ENCODE measurements at regions not wholly inside any gene's neighbourhood (a gene's known extent, or its start where the extent isn't known, plus 50 kb on each side); places are given as distances from the start of the nearest gene placed in this dataset.

- no peak overlapping the region for H3K4me3 ChIP-seq (ENCODE audit: control insufficient read depth, low read depth, low read length)
- no peak for TF ChIP-seq CTCF (IDR thresholded peaks at IDR 0.05; ENCODE audit: control insufficient read depth, insufficient read depth, low read depth, low read length, missing control alignments)
- no peak for DNase-seq (ENCODE audit: low read depth)
Measured at GRCh38 chr13:106391271-106391670, 144.2 kb downstream of the EFNB2 start.

GRCh38 chr13:106390367-106390766 lies 145.1 kb downstream of the EFNB2 start:
- TF ChIP-seq CTCF (IDR thresholded peaks at IDR 0.05; ENCODE audit: control insufficient read depth, insufficient read depth, low read depth, low read length, missing control alignments), result no peak
- no peak overlapping the region for H3K4me3 ChIP-seq (ENCODE audit: control insufficient read depth, low read depth, low read length)
- no peak for DNase-seq (ENCODE audit: low read depth)

- TF ChIP-seq CTCF (IDR thresholded peaks at IDR 0.05; ENCODE audit: control insufficient read depth, insufficient read depth, low read depth, low read length, missing control alignments), result no peak
- H3K4me3 ChIP-seq (ENCODE audit: control insufficient read depth, low read depth, low read length), result no peak overlapping the region
- no peak for DNase-seq (ENCODE audit: low read depth)
Measured at GRCh38 chr13:106385654-106386053, 149.8 kb downstream of the EFNB2 start.

GRCh38 chr13:106384516-106384915 lies 150.9 kb downstream of the EFNB2 start:
- no peak overlapping the region for H3K4me3 ChIP-seq (ENCODE audit: control insufficient read depth, low read depth, low read length)
- no peak for DNase-seq (ENCODE audit: low read depth)
- TF ChIP-seq CTCF (IDR thresholded peaks at IDR 0.05; ENCODE audit: control insufficient read depth, insufficient read depth, low read depth, low read length, missing control alignments), result no peak

- no peak overlapping the region for H3K4me3 ChIP-seq (ENCODE audit: control insufficient read depth, low read depth, low read length)
- DNase-seq (ENCODE audit: low read depth), result no peak
- no peak for TF ChIP-seq CTCF (IDR thresholded peaks at IDR 0.05; ENCODE audit: control insufficient read depth, insufficient read depth, low read depth, low read length, missing control alignments)
Measured at GRCh38 chr13:106383791-106384190, 151.7 kb downstream of the EFNB2 start.

GRCh38 chr13:106382534-106382933 lies 152.9 kb downstream of the EFNB2 start:
- no peak for TF ChIP-seq CTCF (IDR thresholded peaks at IDR 0.05; ENCODE audit: control insufficient read depth, insufficient read depth, low read depth, low read length, missing control alignments)
- DNase-seq (ENCODE audit: low read depth), result no peak
- H3K4me3 ChIP-seq (ENCODE audit: control insufficient read depth, low read depth, low read length), result no peak overlapping the region

- H3K4me3 ChIP-seq (ENCODE audit: control insufficient read depth, low read depth, low read length), result no peak overlapping the region
- no peak for TF ChIP-seq CTCF (IDR thresholded peaks at IDR 0.05; ENCODE audit: control insufficient read depth, insufficient read depth, low read depth, low read length, missing control alignments)
- DNase-seq (ENCODE audit: low read depth), result no peak
Measured at GRCh38 chr13:106381091-106381490, 154.4 kb downstream of the EFNB2 start.

Data from AG09309 (cell line).